Liver (tissue), 8 donors: ENCODE measurements at regions not wholly inside any gene's neighbourhood (a gene's known extent, or its start where the extent isn't known, plus 50 kb on each side); places are given as distances from the start of the nearest gene placed in this dataset.
"Not testable (repeated sequence)": the region's sequence is repeated elsewhere in the genome, so short reads cannot be mapped to it uniquely, and the experiment has no call there.

Experiments used
- DNase-seq: peaks from one replicate; pipeline ENCODE4 v3.0.0-alpha.2; 2017; ENCODE audit warnings: low spot score
- H3K27ac ChIP-seq, 2 donors: one replicate each; pipeline ENCODE4 v1.7.0; 2013; ENCODE audit warnings: inconsistent platforms in 2 of 2, low read length in 2 of 2, control low read depth in 1 of 2, low read depth in 1 of 2, mild to moderate bottlenecking in 1 of 2
- H3K27me3 ChIP-seq, 4 donors: one replicate each; pipeline versions ENCODE4 v1.6.1 to v1.7.0; 2013; ENCODE audit warnings: low read length in 3 of 4, inconsistent platforms in 1 of 4, mild to moderate bottlenecking in 1 of 4, moderate library complexity in 1 of 4; ENCODE audit not compliant: control insufficient read depth in 4 of 4, insufficient read depth in 4 of 4
- H3K36me3 ChIP-seq, 4 donors: one replicate each; pipeline versions ENCODE4 v1.6.1 to v1.7.0; 2013; ENCODE audit warnings: low read length in 3 of 4, mild to moderate bottlenecking in 3 of 4, low read depth in 1 of 4, moderate library complexity in 1 of 4; ENCODE audit not compliant: control insufficient read depth in 4 of 4, insufficient read depth in 3 of 4
- H3K4me1 ChIP-seq, 4 donors: one replicate each; pipeline versions ENCODE4 v1.6.1 to v1.7.0; 2013; ENCODE audit warnings: low read length in 3 of 4, mild to moderate bottlenecking in 3 of 4, moderate library complexity in 1 of 4; ENCODE audit not compliant: control insufficient read depth in 4 of 4, insufficient read depth in 4 of 4
- H3K4me3 ChIP-seq, 3 donors: one replicate each; pipeline versions ENCODE4 v1.6.1 to v1.7.0; 2013; ENCODE audit warnings: low read length in 3 of 3, control low read depth in 1 of 3, low read depth in 1 of 3, mild to moderate bottlenecking in 1 of 3
- H3K9ac ChIP-seq, 2 donors: one replicate each; pipeline ENCODE4 v1.7.0; 2013; ENCODE audit warnings: low read length in 2 of 2, mild to moderate bottlenecking in 2 of 2, moderate library complexity in 2 of 2, control low read depth in 1 of 2, low read depth in 1 of 2
- H3K9me3 ChIP-seq, 4 donors: one replicate each; pipeline versions ENCODE4 v1.6.1 to v1.7.0; 2013; ENCODE audit warnings: low read length in 3 of 4; ENCODE audit not compliant: control insufficient read depth in 4 of 4
- EGR1 ChIP-seq, 2 donors: IDR thresholded peaks; 2 replicates each; pipeline ENCODE4 v1.6.1; 2016 to 2018; ENCODE audit warnings: antibody characterized with exemption in 2 of 2, low read depth in 2 of 2
- FOXA1 ChIP-seq: IDR thresholded peaks from 2 replicates; pipeline ENCODE4 v1.6.1; 2016; ENCODE audit warnings: antibody characterized with exemption
- FOXA2 ChIP-seq: IDR thresholded peaks from 2 replicates; pipeline ENCODE4 v1.6.1; 2016; ENCODE audit warnings: antibody characterized with exemption
- GABPA ChIP-seq, 2 donors: IDR thresholded peaks in 1 of 2; conservative IDR thresholded peaks in 1 of 2; 2 replicates each; pipeline ENCODE4 v1.6.1; 2016; ENCODE audit warnings: antibody characterized with exemption in 2 of 2, mild to moderate bottlenecking in 1 of 2, moderate library complexity in 1 of 2
- JUND ChIP-seq, 2 donors: IDR thresholded peaks; 2 replicates each; pipeline ENCODE4 v1.6.1; 2016; ENCODE audit warnings: antibody characterized with exemption in 2 of 2
- NR2F2 ChIP-seq: IDR thresholded peaks from 2 replicates; pipeline ENCODE4 v1.6.1; 2016; ENCODE audit warnings: antibody characterized with exemption
- RAD21 ChIP-seq, 2 donors: IDR thresholded peaks; 2 replicates each; pipeline ENCODE4 v1.6.1; 2016; ENCODE audit warnings: antibody characterized with exemption in 2 of 2, mild to moderate bottlenecking in 2 of 2
- RXRA ChIP-seq, 2 donors: IDR thresholded peaks; 2 replicates each; pipeline ENCODE4 v1.6.1; 2017 to 2018; ENCODE audit warnings: antibody characterized with exemption in 2 of 2, mild to moderate bottlenecking in 1 of 2
- SP1 ChIP-seq: IDR thresholded peaks from 2 replicates; pipeline ENCODE4 v1.6.1; 2018; ENCODE audit warnings: antibody characterized with exemption, mild to moderate bottlenecking
- TAF1 ChIP-seq: conservative IDR thresholded peaks from 2 replicates; pipeline ENCODE4 v1.6.1; 2016; ENCODE audit warnings: antibody characterized with exemption, mild to moderate bottlenecking
- YY1 ChIP-seq: IDR thresholded peaks from 2 replicates; pipeline ENCODE4 v1.6.1; 2016; ENCODE audit warnings: antibody characterized with exemption, mild to moderate bottlenecking
- WGBS: extraction: QIAGEN DNeasy Blood & Tissue Kit; methylation state at CpG from one replicate; pipeline ENCODE4 v1.1.7; 2013; 5-methylcytosine and 5-hydroxymethylcytosine counted together
- TF ChIP-seq, protein P1 (sequence below): IDR thresholded peaks from 2 replicates; pipeline ENCODE4 v1.6.1; 2016; ENCODE audit warnings: antibody characterized with exemption
- TF ChIP-seq, protein P2 (sequence below): IDR thresholded peaks from 2 replicates; pipeline ENCODE4 v1.6.1; 2016; ENCODE audit warnings: antibody characterized with exemption, mild to moderate bottlenecking
- TF ChIP-seq, protein P3 (sequence below): IDR thresholded peaks from 2 replicates; pipeline ENCODE4 v1.6.1; 2016; ENCODE audit warnings: antibody characterized with exemption
- TF ChIP-seq, protein P4 (sequence below): fragments of 150-350 bp; IDR thresholded peaks from 2 replicates; pipeline ENCODE4 v1.5.1; 2017; ENCODE audit warnings: improper control_type of control experiment, low read depth, low read length; ENCODE audit not compliant: missing input control
- TF ChIP-seq, protein P5 (sequence below): IDR thresholded peaks from 2 replicates; pipeline ENCODE4 v1.6.1; 2016; ENCODE audit warnings: antibody characterized with exemption
- donor health status: healthy.
- donor health status: healthy.
- donor health status: healthy.
- donor health status: healthy.
- donor health status: healthy.

DNA sequence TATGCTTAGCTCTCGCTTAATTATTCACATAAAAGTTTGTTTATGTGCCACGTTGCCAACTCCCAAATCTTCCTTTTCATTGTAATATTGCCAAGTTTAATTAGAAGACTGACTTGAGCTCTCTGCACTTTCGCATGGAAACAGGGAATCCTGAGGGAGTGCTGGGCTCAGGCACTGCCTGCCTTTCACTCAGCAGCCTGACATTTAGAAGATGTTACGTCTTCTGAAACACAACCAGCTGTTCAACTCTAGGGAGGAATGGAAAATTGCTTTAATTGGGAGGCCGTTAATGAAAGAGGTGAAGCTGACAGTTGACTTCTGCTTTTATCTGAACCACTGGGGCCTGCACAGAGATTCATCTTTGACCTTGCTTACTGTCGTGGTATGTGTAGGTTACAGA lies 77.4 kb upstream of the MTHFD1L start:
- Histone ChIP-seq H3K27ac (no peak overlapping the region), H3K4me3 (no peak overlapping the region), H3K9ac (no peak overlapping the region), H3K36me3 (peaks cover 0 to 5% (median 4%) of the 10 kb centered on the region in 4 donors), H3K4me1 (no peaks in the 10 kb centered on the region), H3K27me3 (no peaks in the 10 kb centered on the region), H3K9me3 (no peaks in the 10 kb centered on the region)
- no peak for DNase-seq
- TF ChIP-seq RXRA (IDR thresholded peaks at IDR 0.05) (no peak), NR2F2 (peak; percentile 70)
- 81% methylated on average over 6 of the region's 6 CpGs for WGBS

DNA sequence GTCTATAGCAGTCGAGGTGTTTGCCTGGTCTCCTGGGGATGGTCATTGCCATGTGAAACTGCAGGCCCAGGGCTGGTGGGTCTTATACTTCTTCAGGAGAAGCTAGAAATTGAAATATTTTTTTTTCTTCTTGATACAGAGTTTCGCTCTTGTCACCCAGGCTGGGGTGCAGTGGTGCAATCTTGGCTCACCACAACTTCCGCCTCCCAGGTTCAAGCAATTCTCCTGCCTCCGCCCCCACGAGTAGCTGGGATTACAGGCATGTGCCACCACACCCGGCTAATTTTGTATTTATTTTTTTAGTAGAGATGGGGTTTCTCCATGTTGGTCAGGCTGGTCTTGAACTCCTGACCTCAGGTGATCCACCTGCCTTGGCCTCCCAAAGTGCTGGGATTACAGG lies 75.6 kb upstream of the MTHFD1L start:
- H3K4me3 ChIP-seq, H3K9me3 ChIP-seq, H3K4me1 ChIP-seq, H3K36me3 ChIP-seq, H3K27me3 ChIP-seq, H3K27ac ChIP-seq, DNase-seq, H3K9ac ChIP-seq: not testable (repeated sequence)
- WGBS: 94% methylated on average over 6 of the region's 6 CpGs

DNA sequence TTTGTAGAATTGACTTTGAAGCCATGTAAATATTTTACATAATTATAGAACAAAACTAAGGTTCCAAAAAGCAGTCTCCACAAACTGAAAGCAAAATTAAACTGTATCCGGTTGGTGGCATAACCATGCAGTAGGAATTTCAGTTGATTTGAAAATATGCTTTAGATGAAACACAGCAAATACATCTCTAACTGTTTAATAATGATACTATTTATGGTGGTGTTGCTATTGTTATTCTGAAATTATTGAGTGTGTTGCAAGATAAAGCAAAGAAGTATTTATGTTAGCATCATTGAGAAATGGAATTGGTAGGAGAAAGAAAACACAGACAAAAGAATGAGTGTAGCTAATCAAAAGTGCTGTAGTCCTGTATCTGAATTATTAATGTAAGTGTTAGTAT lies 73.8 kb upstream of the MTHFD1L start:
- Histone ChIP-seq H3K4me3 (no peak overlapping the region), H3K9ac (no peak overlapping the region), H3K27me3 (no peaks in the 10 kb centered on the region), H3K27ac (no peak overlapping the region), H3K4me1 (no peaks in the 10 kb centered on the region), H3K9me3 (no peaks in the 10 kb centered on the region), H3K36me3 (peaks cover 2 to 8% (median 6%) of the 10 kb centered on the region in 4 donors)
- DNase-seq: no peak
- TF ChIP-seq TAF1: no peak
- TF ChIP-seq, protein P1, sequence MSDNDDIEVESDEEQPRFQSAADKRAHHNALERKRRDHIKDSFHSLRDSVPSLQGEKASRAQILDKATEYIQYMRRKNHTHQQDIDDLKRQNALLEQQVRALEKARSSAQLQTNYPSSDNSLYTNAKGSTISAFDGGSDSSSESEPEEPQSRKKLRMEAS: no peak
- TF ChIP-seq, protein P2, sequence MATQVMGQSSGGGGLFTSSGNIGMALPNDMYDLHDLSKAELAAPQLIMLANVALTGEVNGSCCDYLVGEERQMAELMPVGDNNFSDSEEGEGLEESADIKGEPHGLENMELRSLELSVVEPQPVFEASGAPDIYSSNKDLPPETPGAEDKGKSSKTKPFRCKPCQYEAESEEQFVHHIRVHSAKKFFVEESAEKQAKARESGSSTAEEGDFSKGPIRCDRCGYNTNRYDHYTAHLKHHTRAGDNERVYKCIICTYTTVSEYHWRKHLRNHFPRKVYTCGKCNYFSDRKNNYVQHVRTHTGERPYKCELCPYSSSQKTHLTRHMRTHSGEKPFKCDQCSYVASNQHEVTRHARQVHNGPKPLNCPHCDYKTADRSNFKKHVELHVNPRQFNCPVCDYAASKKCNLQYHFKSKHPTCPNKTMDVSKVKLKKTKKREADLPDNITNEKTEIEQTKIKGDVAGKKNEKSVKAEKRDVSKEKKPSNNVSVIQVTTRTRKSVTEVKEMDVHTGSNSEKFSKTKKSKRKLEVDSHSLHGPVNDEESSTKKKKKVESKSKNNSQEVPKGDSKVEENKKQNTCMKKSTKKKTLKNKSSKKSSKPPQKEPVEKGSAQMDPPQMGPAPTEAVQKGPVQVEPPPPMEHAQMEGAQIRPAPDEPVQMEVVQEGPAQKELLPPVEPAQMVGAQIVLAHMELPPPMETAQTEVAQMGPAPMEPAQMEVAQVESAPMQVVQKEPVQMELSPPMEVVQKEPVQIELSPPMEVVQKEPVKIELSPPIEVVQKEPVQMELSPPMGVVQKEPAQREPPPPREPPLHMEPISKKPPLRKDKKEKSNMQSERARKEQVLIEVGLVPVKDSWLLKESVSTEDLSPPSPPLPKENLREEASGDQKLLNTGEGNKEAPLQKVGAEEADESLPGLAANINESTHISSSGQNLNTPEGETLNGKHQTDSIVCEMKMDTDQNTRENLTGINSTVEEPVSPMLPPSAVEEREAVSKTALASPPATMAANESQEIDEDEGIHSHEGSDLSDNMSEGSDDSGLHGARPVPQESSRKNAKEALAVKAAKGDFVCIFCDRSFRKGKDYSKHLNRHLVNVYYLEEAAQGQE: no peak
- WGBS: 84% methylated on average over 1 of the region's 1 CpG

DNA sequence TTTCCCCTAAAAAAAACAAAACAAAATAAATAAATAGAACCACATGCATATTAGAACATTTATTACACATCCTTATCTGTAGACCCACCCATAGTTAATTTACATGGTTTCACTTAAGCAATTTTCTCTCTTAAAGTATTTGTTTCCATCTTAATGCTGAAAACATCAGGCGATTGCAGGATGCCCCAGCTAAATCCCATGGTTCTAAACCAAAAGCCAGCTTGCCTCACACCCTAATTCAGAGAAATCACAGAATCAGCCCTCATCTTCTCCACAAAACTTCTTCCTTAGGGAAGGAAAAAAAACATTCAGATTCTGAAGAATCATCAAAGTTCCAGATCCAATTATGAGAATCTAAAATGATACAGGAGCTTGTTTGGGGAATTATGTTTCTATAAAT lies 67.6 kb upstream of the MTHFD1L start:
- no peak overlapping the region for H3K4me3 ChIP-seq
- H3K36me3 ChIP-seq: peaks cover 2 to 3% (median 3%) of the 10 kb centered on the region in 4 donors
- no peak for DNase-seq
- TF ChIP-seq JUND (IDR thresholded peaks at IDR 0.05): no peak
- no peak for TF ChIP-seq TAF1
- TF ChIP-seq RAD21 (IDR thresholded peaks at IDR 0.05): no peak
- TF ChIP-seq GABPA (IDR thresholded peaks at IDR 0.05 in 1 of 2, conservative IDR thresholded peaks at IDR 0.05 in 1 of 2): no peak
- no peak for TF ChIP-seq RXRA (IDR thresholded peaks at IDR 0.05)
- TF ChIP-seq, protein P3, sequence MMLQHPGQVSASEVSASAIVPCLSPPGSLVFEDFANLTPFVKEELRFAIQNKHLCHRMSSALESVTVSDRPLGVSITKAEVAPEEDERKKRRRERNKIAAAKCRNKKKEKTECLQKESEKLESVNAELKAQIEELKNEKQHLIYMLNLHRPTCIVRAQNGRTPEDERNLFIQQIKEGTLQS: no peak
- TF ChIP-seq EGR1 (IDR thresholded peaks at IDR 0.05; ENCODE audit: low read depth in 2 of 2): no peak
- TF ChIP-seq FOXA2: no peak
- no peak for TF ChIP-seq NR2F2
- TF ChIP-seq, protein P1: no peak
- TF ChIP-seq FOXA1: no peak
- no peak for TF ChIP-seq YY1
- TF ChIP-seq SP1: no peak
- TF ChIP-seq, protein P4, sequence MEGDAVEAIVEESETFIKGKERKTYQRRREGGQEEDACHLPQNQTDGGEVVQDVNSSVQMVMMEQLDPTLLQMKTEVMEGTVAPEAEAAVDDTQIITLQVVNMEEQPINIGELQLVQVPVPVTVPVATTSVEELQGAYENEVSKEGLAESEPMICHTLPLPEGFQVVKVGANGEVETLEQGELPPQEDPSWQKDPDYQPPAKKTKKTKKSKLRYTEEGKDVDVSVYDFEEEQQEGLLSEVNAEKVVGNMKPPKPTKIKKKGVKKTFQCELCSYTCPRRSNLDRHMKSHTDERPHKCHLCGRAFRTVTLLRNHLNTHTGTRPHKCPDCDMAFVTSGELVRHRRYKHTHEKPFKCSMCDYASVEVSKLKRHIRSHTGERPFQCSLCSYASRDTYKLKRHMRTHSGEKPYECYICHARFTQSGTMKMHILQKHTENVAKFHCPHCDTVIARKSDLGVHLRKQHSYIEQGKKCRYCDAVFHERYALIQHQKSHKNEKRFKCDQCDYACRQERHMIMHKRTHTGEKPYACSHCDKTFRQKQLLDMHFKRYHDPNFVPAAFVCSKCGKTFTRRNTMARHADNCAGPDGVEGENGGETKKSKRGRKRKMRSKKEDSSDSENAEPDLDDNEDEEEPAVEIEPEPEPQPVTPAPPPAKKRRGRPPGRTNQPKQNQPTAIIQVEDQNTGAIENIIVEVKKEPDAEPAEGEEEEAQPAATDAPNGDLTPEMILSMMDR: no peak
- TF ChIP-seq, protein P5, sequence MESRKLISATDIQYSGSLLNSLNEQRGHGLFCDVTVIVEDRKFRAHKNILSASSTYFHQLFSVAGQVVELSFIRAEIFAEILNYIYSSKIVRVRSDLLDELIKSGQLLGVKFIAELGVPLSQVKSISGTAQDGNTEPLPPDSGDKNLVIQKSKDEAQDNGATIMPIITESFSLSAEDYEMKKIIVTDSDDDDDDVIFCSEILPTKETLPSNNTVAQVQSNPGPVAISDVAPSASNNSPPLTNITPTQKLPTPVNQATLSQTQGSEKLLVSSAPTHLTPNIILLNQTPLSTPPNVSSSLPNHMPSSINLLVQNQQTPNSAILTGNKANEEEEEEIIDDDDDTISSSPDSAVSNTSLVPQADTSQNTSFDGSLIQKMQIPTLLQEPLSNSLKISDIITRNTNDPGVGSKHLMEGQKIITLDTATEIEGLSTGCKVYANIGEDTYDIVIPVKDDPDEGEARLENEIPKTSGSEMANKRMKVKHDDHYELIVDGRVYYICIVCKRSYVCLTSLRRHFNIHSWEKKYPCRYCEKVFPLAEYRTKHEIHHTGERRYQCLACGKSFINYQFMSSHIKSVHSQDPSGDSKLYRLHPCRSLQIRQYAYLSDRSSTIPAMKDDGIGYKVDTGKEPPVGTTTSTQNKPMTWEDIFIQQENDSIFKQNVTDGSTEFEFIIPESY: no peak
- no peaks in the 10 kb centered on the region for H3K9me3 ChIP-seq
- no peaks in the 10 kb centered on the region for H3K27me3 ChIP-seq
- H3K9ac ChIP-seq: no peak overlapping the region
- H3K27ac ChIP-seq: no peak overlapping the region
- WGBS: 97% methylated on average over 1 of the region's 1 CpG
- no peaks in the 10 kb centered on the region for H3K4me1 ChIP-seq
